K562 (cell line): ENCODE measurements at regions not wholly inside any gene's neighbourhood (a gene's known extent, or its start where the extent isn't known, plus 50 kb on each side); places are given as distances from the start of the nearest gene placed in this dataset.

Source experiments
- ATAC-seq: fragments of 200-7000 bp; cut with Tn5 transposase; 3 replicates; pipeline ENCODE4 v1.9.1; 2020; ENCODE audit warnings: moderate library complexity
- BruUV-seq: library from RNA; stranded (reverse); fragments of 400-500 nt; replicated peaks from 2 replicates; lab custom pipeline; 2021; lab: Mats Ljungman, UMichigan
- CTCF ChIA-PET: fragments of 300-600 bp; formaldehyde crosslinking; extraction: SDS; loops from one replicate; lab custom pipeline; 2021; ENCODE audit warnings: low intra/inter-chr PET ratio; lab: Yijun Ruan, JAX
- POLR2A ChIA-PET: fragments of 300-600, 350-650 bp; sonication (Branson Sonifier 250); formaldehyde crosslinking; extraction: SDS; loops from one replicate; lab custom pipeline; 2021; ENCODE audit warnings: antibody characterized with exemption, inconsistent platforms; lab: Yijun Ruan, JAX
- DNase-seq, 4 experiments: peaks; one replicate each; pipeline versions ENCODE4 v3.0.0 to v3.0.0-alpha.2; 2011 to 2018; ENCODE audit warnings: low spot score in 3 of 4, mixed read lengths in 3 of 4; ENCODE audit errors: extremely low read depth in 1 of 4
- FAIRE-seq: peaks from 2 replicates; lab custom pipeline; 2011; peaks lifted over from hg19 to GRCh38; lab: Jason Lieb, UNC
- H2AFZ ChIP-seq: 2 replicates; pipeline ENCODE4 v1.6.0; 2011; ENCODE audit warnings: low read depth, low read length, control low read depth, inconsistent platforms
- H3K27ac ChIP-seq: fragments of 200-600 bp; 3 replicates; pipeline ENCODE4 v1.8.0; 2011; ENCODE audit warnings: low read depth, mild to moderate bottlenecking, control low read depth, inconsistent platforms, low read length, moderate library complexity, mixed read lengths; ENCODE audit errors: extremely low read depth
- H3K27me3 ChIP-seq, 2 experiments: fragments of 300-600 bp in 1 of 2; 2 replicates in 1 of 2; 3 replicates in 1 of 2; pipeline versions ENCODE4 v1.6.0 to v1.8.0; 2011; ENCODE audit warnings: inconsistent platforms in 2 of 2, low read length in 2 of 2, mild to moderate bottlenecking in 1 of 2, mixed read lengths in 1 of 2, moderate library complexity in 1 of 2; ENCODE audit not compliant: control insufficient read depth in 2 of 2, insufficient read depth in 2 of 2
- H3K36me3 ChIP-seq: fragments of 300-600 bp; 3 replicates; pipeline ENCODE4 v1.8.0; 2011; ENCODE audit warnings: mild to moderate bottlenecking, low read length, inconsistent platforms; ENCODE audit not compliant: control insufficient read depth, insufficient read depth
- H3K4me1 ChIP-seq, 2 experiments: fragments of 200-600 bp in 1 of 2; replicated peaks in 1 of 2; 2 replicates in 1 of 2; 3 replicates in 1 of 2; pipeline versions ENCODE4 v1.5.1 to v1.8.0; 2011; ENCODE audit warnings: inconsistent platforms in 2 of 2, low read length in 2 of 2, mild to moderate bottlenecking in 1 of 2, mixed read lengths in 1 of 2, moderate library complexity in 1 of 2; ENCODE audit not compliant: control insufficient read depth in 2 of 2, insufficient read depth in 2 of 2
- H3K4me2 ChIP-seq: 2 replicates; pipeline ENCODE4 v1.6.1; 2011; ENCODE audit warnings: low read length, control low read depth, inconsistent platforms, mixed read lengths; ENCODE audit not compliant: insufficient read depth
- H3K4me3 ChIP-seq: fragments of 200-600 bp; sonication (generic), shearing (Covaris generic); 2 replicates; pipeline ENCODE4 v1.5.1; 2016; ENCODE audit warnings: control low read depth, inconsistent platforms
- H3K79me2 ChIP-seq: fragments of 200-600 bp; 3 replicates; pipeline ENCODE4 v1.8.0; 2011; ENCODE audit warnings: low read length, inconsistent platforms; ENCODE audit not compliant: control insufficient read depth, insufficient read depth
- H3K9ac ChIP-seq, 2 experiments: 2 replicates each; pipeline versions ENCODE4 v1.6.0 to v1.6.1; 2011; ENCODE audit warnings: low read depth in 2 of 2, low read length in 2 of 2, control low read depth in 1 of 2, inconsistent platforms in 1 of 2, mild to moderate bottlenecking in 1 of 2, mixed read lengths in 1 of 2; ENCODE audit not compliant: insufficient read depth in 1 of 2
- H3K9me1 ChIP-seq: one replicate; pipeline ENCODE4 v1.6.0; 2011; ENCODE audit warnings: inconsistent platforms, mild to moderate bottlenecking, low read length, moderate library complexity; ENCODE audit not compliant: control insufficient read depth, insufficient read depth
- H3K9me3 ChIP-seq: replicated peaks from 2 replicates; pipeline ENCODE4 v1.5.1; 2011; ENCODE audit warnings: low read depth, low read length, inconsistent platforms; ENCODE audit not compliant: control insufficient read depth, insufficient read depth
- H4K20me1 ChIP-seq: replicated peaks from 2 replicates; pipeline ENCODE4 v1.6.1; 2011; ENCODE audit warnings: low read length, inconsistent platforms, mixed read lengths; ENCODE audit not compliant: control insufficient read depth, insufficient read depth
- HDAC6 ChIP-seq: IDR thresholded peaks from 2 replicates; pipeline ENCODE4 v1.6.1; 2012; ENCODE audit warnings: low read depth, mild to moderate bottlenecking, control low read depth, inconsistent platforms, low read length, moderate library complexity
- HNRNPUL1 ChIP-seq: fragments of 200-400 bp; formaldehyde crosslinking; IDR thresholded peaks from 2 replicates; pipeline ENCODE4 v1.6.1; 2017; ENCODE audit warnings: low read length
- NFATC3 ChIP-seq: fragments of 450-650 bp; IDR thresholded peaks from 2 replicates; pipeline ENCODE4 v1.6.1; 2017; ENCODE audit warnings: mild to moderate bottlenecking
- NFYB ChIP-seq: IDR thresholded peaks from 2 replicates; pipeline ENCODE4 v1.6.1; 2011; ENCODE audit warnings: mild to moderate bottlenecking, moderate library complexity; ENCODE audit not compliant: insufficient read length; ENCODE audit errors: extremely low read depth
- POLR3G ChIP-seq: IDR thresholded peaks from 2 replicates; pipeline ENCODE4 v1.6.1; 2011; ENCODE audit not compliant: insufficient read length, insufficient replicate concordance; ENCODE audit errors: extremely low read depth
- SIRT6 ChIP-seq: IDR thresholded peaks from one replicate; pipeline ENCODE4 v1.6.1; 2012; ENCODE audit warnings: low read depth, mild to moderate bottlenecking, control low read depth, inconsistent platforms, low read length, moderate library complexity
- SMAD1 ChIP-seq: fragments of 150-350 bp; IDR thresholded peaks from 2 replicates; pipeline ENCODE4 v1.6.1; 2014; ENCODE audit warnings: low read length, low read depth; ENCODE audit not compliant: partially characterized antibody
- SRSF1 ChIP-seq: fragments of 200-400 bp; formaldehyde crosslinking; IDR thresholded peaks from 2 replicates; pipeline ENCODE4 v1.6.1; 2017; ENCODE audit warnings: mild to moderate bottlenecking, low read depth, low read length, moderate library complexity
- TFAM ChIP-seq: fragments of 250-450 bp; sonication (Bioruptor Pico); conservative IDR thresholded peaks from 2 replicates; pipeline ENCODE4 v1.5.0; 2021; ENCODE audit warnings: mild to moderate bottlenecking, moderate library complexity
- ZBTB17 ChIP-seq: fragments of 450-650 bp; formaldehyde crosslinking; IDR thresholded peaks from 2 replicates; pipeline ENCODE4 v1.4.0; 2020; ENCODE audit warnings: mild to moderate bottlenecking
- ZNF239 ChIP-seq: fragments of 250-450 bp; sonication (Bioruptor Pico); IDR thresholded peaks from 2 replicates; pipeline ENCODE4 v1.4.0; 2020; ENCODE audit warnings: mild to moderate bottlenecking
- ZNF24 ChIP-seq: fragments of 450-650 bp; IDR thresholded peaks from 2 replicates; pipeline ENCODE4 v1.6.1; 2016
- WGBS: fragments of 100-300 bp; shearing (Covaris generic); methylation state at CpG from one replicate; pipeline ENCODE4 v1.1.6; 2016; ENCODE audit warnings: low coverage, mixed read lengths; ENCODE audit not compliant: insufficient coverage; ENCODE audit errors: missing lambda C conversion rate; 5-methylcytosine and 5-hydroxymethylcytosine counted together
- in situ Hi-C: fragments of 300-500 bp; cut with MboI; formaldehyde crosslinking; loops from 4 replicates; pipeline ENCODE4 v1.15.0; 2018; ENCODE audit warnings: inconsistent platforms, mixed read lengths
- intact Hi-C: fragments of 100-400 bp; cut with micrococcal nuclease; formaldehyde crosslinking; loops from 2 replicates; pipeline ENCODE4 v1.14.2; 2022
- TF ChIP-seq, protein P1 (sequence below): fragments of 250-450 bp; sonication (Bioruptor Pico); IDR thresholded peaks from 2 replicates; pipeline ENCODE4 v1.8.0; 2022; ENCODE audit warnings: inconsistent platforms, mild to moderate bottlenecking, moderate library complexity, borderline replicate concordance
- TF ChIP-seq, protein P2 (sequence below): fragments of 250-450 bp; sonication (Bioruptor Pico); IDR thresholded peaks from 2 replicates; pipeline ENCODE4 v1.5.0; 2020; ENCODE audit warnings: mild to moderate bottlenecking
- TF ChIP-seq, protein P3 (sequence below): sonication (generic); formaldehyde crosslinking; IDR thresholded peaks from 2 replicates; pipeline ENCODE4 v1.8.1; 2022; ENCODE audit warnings: missing genetic modification reagents
- TF ChIP-seq, protein P4 (sequence below), 2 experiments: fragments of 450-650 bp; conservative IDR thresholded peaks; 2 replicates each; pipeline ENCODE4 v1.6.1; 2017; ENCODE audit warnings: mild to moderate bottlenecking in 2 of 2, moderate library complexity in 2 of 2

DNA sequence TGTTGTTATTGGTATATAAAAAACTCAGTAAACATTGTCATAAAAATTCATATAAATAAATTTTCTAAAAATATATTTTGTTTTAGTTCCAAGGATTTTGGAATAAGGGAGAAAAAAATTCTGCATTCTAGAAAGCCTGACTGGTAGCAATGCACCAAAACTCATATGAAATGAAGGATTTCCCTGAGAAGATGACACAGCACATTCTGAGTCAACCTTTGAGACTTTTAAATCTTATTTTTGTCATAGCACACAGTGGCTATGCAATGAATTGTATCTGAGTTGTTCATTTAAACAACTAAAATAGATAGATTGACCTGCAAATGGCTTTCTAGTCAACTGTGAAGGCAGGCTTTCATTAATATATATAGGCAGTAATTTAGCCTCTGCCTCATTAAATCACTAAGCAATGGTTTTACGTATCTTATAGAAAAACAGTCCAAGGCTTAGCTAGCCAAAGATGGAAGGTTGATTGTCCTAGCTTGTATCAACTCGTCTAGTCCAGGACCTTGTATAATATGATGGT is 239.1 kb upstream of the NEIL3 start (continued):
- TF ChIP-seq POLR3G: no peak
- TF ChIP-seq TFAM (CRISPR knock-in tag): no peak
- no peak for TF ChIP-seq SMAD1
- no peak for TF ChIP-seq ZNF24
- no peak for TF ChIP-seq HNRNPUL1
- TF ChIP-seq, protein P1, sequence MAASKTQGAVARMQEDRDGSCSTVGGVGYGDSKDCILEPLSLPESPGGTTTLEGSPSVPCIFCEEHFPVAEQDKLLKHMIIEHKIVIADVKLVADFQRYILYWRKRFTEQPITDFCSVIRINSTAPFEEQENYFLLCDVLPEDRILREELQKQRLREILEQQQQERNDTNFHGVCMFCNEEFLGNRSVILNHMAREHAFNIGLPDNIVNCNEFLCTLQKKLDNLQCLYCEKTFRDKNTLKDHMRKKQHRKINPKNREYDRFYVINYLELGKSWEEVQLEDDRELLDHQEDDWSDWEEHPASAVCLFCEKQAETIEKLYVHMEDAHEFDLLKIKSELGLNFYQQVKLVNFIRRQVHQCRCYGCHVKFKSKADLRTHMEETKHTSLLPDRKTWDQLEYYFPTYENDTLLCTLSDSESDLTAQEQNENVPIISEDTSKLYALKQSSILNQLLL (CRISPR knock-in tag): no peak
- no peak for TF ChIP-seq ZNF239 (CRISPR knock-in tag)
- TF ChIP-seq NFYB: no peak
- no peak for TF ChIP-seq HDAC6

DNA sequence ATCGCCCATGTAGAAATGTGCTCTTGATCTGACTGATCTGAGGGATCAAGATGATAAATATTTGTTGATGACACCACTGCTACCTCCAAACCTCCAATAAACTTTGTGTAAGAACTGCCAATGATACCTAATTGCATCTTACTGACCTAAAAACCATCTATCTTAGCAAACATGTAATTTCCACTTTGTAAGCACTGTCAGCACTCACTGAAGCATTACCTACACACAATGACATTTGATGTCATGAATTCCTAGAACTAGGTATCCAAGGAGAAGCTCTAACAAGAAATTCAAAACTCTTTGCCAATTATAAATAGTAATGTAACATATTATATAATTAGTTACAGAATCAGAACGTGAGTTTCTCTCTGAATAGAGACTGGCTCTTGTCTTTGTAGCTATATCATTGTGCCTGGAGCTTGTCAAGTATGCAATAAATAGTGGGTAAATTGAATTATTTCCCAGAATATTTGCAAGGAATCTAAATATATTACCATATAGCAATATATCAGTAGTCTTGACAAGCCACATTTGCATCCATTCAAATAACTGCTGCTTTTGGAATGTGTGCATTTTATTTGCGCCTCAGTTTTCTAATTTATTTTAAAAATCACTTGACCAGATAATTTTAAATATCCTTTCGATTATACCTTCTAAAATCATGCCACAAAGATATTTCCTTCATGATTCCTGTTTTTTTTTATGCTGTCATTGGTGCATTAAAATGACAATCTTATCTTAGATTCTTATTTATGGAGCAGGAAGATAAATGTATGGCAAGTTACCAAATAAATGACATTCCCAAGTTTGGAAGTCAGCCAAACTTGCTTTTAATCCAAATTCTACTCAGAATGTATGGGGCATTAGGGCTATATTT is 232.3 kb upstream of the NEIL3 start:
- Histone ChIP-seq H2AFZ (no peak overlapping the region), H3K27ac (no peak overlapping the region), H3K4me3 (no peak overlapping the region), H3K9me3 (no peaks in the 10 kb centered on the region), H3K36me3 (no peaks in the 10 kb centered on the region), H3K27me3 (no peaks in the 10 kb centered on the region), H3K9ac (no peak overlapping the region), H3K79me2 (no peaks in the 10 kb centered on the region), H4K20me1 (no peaks in the 10 kb centered on the region), H3K4me1 (no peaks in the 10 kb centered on the region), H3K4me2 (no peak overlapping the region), H3K9me1 (no peaks in the 10 kb centered on the region)
- ATAC-seq (no peak), FAIRE-seq (no peak), DNase-seq (no peak)
- ChIA-PET CTCF (no interaction called here), POLR2A (no interaction called here)
- in situ Hi-C loops (no loop called here), intact Hi-C loops (no loop called here)
- BruUV-seq: no TSS peak
- 2% methylated on average over 4 of the region's 4 CpGs for WGBS
- no peak for TF ChIP-seq SIRT6
- no peak for TF ChIP-seq ZBTB17 (CRISPR knock-in tag)
- TF ChIP-seq, protein P2, sequence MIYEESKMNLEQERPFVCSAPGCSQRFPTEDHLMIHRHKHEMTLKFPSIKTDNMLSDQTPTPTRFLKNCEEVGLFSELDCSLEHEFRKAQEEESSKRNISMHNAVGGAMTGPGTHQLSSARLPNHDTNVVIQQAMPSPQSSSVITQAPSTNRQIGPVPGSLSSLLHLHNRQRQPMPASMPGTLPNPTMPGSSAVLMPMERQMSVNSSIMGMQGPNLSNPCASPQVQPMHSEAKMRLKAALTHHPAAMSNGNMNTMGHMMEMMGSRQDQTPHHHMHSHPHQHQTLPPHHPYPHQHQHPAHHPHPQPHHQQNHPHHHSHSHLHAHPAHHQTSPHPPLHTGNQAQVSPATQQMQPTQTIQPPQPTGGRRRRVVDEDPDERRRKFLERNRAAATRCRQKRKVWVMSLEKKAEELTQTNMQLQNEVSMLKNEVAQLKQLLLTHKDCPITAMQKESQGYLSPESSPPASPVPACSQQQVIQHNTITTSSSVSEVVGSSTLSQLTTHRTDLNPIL (CRISPR knock-in tag): no peak
- TF ChIP-seq, protein P3, sequence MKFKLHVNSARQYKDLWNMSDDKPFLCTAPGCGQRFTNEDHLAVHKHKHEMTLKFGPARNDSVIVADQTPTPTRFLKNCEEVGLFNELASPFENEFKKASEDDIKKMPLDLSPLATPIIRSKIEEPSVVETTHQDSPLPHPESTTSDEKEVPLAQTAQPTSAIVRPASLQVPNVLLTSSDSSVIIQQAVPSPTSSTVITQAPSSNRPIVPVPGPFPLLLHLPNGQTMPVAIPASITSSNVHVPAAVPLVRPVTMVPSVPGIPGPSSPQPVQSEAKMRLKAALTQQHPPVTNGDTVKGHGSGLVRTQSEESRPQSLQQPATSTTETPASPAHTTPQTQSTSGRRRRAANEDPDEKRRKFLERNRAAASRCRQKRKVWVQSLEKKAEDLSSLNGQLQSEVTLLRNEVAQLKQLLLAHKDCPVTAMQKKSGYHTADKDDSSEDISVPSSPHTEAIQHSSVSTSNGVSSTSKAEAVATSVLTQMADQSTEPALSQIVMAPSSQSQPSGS (CRISPR knock-in tag): no peak
- no peak for TF ChIP-seq NFATC3
- TF ChIP-seq SRSF1: no peak
- TF ChIP-seq, protein P4, sequence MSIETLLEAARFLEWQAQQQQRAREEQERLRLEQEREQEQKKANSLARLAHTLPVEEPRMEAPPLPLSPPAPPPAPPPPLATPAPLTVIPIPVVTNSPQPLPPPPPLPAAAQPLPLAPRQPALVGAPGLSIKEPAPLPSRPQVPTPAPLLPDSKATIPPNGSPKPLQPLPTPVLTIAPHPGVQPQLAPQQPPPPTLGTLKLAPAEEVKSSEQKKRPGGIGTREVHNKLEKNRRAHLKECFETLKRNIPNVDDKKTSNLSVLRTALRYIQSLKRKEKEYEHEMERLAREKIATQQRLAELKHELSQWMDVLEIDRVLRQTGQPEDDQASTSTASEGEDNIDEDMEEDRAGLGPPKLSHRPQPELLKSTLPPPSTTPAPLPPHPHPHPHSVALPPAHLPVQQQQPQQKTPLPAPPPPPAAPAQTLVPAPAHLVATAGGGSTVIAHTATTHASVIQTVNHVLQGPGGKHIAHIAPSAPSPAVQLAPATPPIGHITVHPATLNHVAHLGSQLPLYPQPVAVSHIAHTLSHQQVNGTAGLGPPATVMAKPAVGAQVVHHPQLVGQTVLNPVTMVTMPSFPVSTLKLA (conservative IDR thresholded peaks at IDR 0.05): no peak
